Endothelial cell of umbilical vein (primary cell): ENCODE measurements at regions not wholly inside any gene's neighbourhood (a gene's known extent, or its start where the extent isn't known, plus 50 kb on each side); places are given as distances from the start of the nearest gene placed in this dataset.

Experiments used
- EZH2 ChIP-seq: IDR thresholded peaks from 2 replicates; pipeline ENCODE4 v1.6.1; 2012; ENCODE audit warnings: borderline replicate concordance, low read depth, mild to moderate bottlenecking, moderate library complexity, low read length, inconsistent platforms; ENCODE audit not compliant: severe bottlenecking
- FOS ChIP-seq: IDR thresholded peaks from 2 replicates; pipeline ENCODE4 v1.6.1; 2011; ENCODE audit warnings: mild to moderate bottlenecking, low read length, moderate library complexity, borderline replicate concordance; ENCODE audit not compliant: insufficient read depth
- GATA2 ChIP-seq: IDR thresholded peaks from 2 replicates; pipeline ENCODE4 v1.7.0; 2011; ENCODE audit warnings: low read depth, mild to moderate bottlenecking, moderate library complexity, mixed read lengths, low read length; ENCODE audit not compliant: insufficient read length, insufficient read depth
- JUN ChIP-seq: IDR thresholded peaks from 2 replicates; pipeline ENCODE4 v1.6.1; 2011; ENCODE audit warnings: borderline replicate concordance, low read depth; ENCODE audit not compliant: insufficient read length, insufficient read depth
- POLR2A ChIP-seq: IDR thresholded peaks from 2 replicates; pipeline ENCODE4 v1.6.1; 2012; ENCODE audit warnings: low read depth, mild to moderate bottlenecking, control low read depth, low read length
- POLR2AphosphoS5 ChIP-seq: IDR thresholded peaks from 2 replicates; pipeline ENCODE4 v1.6.1; 2012; ENCODE audit warnings: low read depth, mild to moderate bottlenecking, control low read depth, low read length, moderate library complexity; ENCODE audit not compliant: insufficient read depth
- TF ChIP-seq, protein P1 (sequence below), 2 donors: IDR thresholded peaks; 1 replicate in 1 of 2; 2 replicates in 1 of 2; pipeline ENCODE4 v1.5.1; 2011; ENCODE audit warnings: low read length in 2 of 2, mild to moderate bottlenecking in 2 of 2, moderate library complexity in 2 of 2, control low read depth in 1 of 2, inconsistent platforms in 1 of 2, low read depth in 1 of 2; ENCODE audit not compliant: insufficient read depth in 1 of 2; ENCODE audit errors: extremely low read depth in 1 of 2
- TF ChIP-seq, protein P2 (sequence below): IDR thresholded peaks from 2 replicates; pipeline ENCODE4 v1.6.1; 2011; ENCODE audit not compliant: insufficient read depth, insufficient read length

DNA sequence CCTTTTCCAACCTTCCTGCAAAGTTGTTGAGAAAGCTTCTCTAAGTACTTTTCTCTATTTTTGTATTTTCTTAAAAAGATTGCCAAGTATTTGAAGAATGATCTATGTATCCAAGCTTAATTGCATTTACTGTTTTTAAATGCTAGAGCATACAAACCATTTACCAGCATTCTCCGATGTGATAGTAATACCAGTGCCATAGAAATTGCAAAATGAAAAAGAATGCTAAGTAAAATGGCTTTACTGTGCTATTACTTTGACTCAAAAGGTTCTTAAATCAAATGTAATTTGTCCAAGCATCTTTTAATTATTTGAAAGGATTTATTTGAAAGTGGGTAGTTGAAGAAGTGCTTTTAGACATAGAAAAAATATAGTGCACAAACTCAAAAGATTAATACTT is 1183.2 kb downstream of the RAPGEF2 start:
- TF ChIP-seq, protein P1, sequence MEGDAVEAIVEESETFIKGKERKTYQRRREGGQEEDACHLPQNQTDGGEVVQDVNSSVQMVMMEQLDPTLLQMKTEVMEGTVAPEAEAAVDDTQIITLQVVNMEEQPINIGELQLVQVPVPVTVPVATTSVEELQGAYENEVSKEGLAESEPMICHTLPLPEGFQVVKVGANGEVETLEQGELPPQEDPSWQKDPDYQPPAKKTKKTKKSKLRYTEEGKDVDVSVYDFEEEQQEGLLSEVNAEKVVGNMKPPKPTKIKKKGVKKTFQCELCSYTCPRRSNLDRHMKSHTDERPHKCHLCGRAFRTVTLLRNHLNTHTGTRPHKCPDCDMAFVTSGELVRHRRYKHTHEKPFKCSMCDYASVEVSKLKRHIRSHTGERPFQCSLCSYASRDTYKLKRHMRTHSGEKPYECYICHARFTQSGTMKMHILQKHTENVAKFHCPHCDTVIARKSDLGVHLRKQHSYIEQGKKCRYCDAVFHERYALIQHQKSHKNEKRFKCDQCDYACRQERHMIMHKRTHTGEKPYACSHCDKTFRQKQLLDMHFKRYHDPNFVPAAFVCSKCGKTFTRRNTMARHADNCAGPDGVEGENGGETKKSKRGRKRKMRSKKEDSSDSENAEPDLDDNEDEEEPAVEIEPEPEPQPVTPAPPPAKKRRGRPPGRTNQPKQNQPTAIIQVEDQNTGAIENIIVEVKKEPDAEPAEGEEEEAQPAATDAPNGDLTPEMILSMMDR (IDR thresholded peaks at IDR 0.05; ENCODE audit: extremely low read depth in 1 of 2, insufficient read depth in 1 of 2, low read depth in 1 of 2, low read length in 2 of 2) = no peak
- TF ChIP-seq FOS = no peak
- TF ChIP-seq POLR2A = no peak
- TF ChIP-seq, protein P2, sequence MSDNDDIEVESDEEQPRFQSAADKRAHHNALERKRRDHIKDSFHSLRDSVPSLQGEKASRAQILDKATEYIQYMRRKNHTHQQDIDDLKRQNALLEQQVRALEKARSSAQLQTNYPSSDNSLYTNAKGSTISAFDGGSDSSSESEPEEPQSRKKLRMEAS = no peak
- TF ChIP-seq EZH2 = no peak
- no peak for TF ChIP-seq JUN
- no peak for TF ChIP-seq POLR2AphosphoS5
- TF ChIP-seq GATA2 = no peak
